ENCODE measurements at regions not wholly inside any gene's neighbourhood (a gene's known extent, or its start where the extent isn't known, plus 50 kb on each side); places are given as distances from the start of the nearest gene placed in this dataset.

- no peak for TF ChIP-seq ZSCAN20 (CRISPR knock-in tag; IDR thresholded peaks at IDR 0.05; ENCODE audit: borderline replicate concordance)
- TF ChIP-seq ZNF460 (CRISPR knock-in tag; IDR thresholded peaks at IDR 0.05; ENCODE audit: borderline replicate concordance) = no peak
- no peak for TF ChIP-seq ZBTB7A (CRISPR knock-in tag; IDR thresholded peaks at IDR 0.05)
- TF ChIP-seq CHCHD3 (CRISPR knock-in tag; IDR thresholded peaks at IDR 0.05) = no peak
- no peak for TF ChIP-seq TAF15 (IDR thresholded peaks at IDR 0.05; ENCODE audit: low read depth, low read length, poor library complexity, severe bottlenecking)
These were observed 160.9 kb downstream of the PPARGC1A start for GRCh38 chr4:23728971-23729370.

Measured in HepG2 (cell line).